SK-N-SH (cell line): ENCODE measurements at regions not wholly inside any gene's neighbourhood (a gene's known extent, or its start where the extent isn't known, plus 50 kb on each side); places are given as distances from the start of the nearest gene placed in this dataset.

Experiments
- CTCF ChIA-PET: fragments of 300-600, 350-600 bp; formaldehyde crosslinking; extraction: SDS; loops from one replicate; lab custom pipeline; 2021; lab: Yijun Ruan, JAX
- POLR2A ChIA-PET: fragments of 350-600 bp; sonication (Branson Sonifier 250); formaldehyde crosslinking; extraction: SDS; loops from one replicate; lab custom pipeline; 2020; ENCODE audit warnings: antibody characterized with exemption, inconsistent platforms; lab: Yijun Ruan, JAX
- DNase-seq: peaks from one replicate; pipeline ENCODE4 v3.0.0; 2012
- H2AFZ ChIP-seq: fragments of 200-600 bp; sonication (generic); 2 replicates; pipeline ENCODE4 v1.8.1; 2016; ENCODE audit warnings: antibody characterized with exemption, mild to moderate bottlenecking, low read depth
- H3F3A ChIP-seq: fragments of 200-600 bp; sonication (generic); replicated peaks from 2 replicates; pipeline ENCODE3; 2016; ENCODE audit warnings: antibody characterized with exemption, mild to moderate bottlenecking; ENCODE audit not compliant: insufficient read depth
- H3K27ac ChIP-seq, 2 experiments: fragments of 200-500 bp in 1 of 2; fragments of 200-600 bp in 1 of 2; sonication (Bioruptor generic) in 1 of 2; sonication (generic), shearing (Covaris generic) in 1 of 2; 2 replicates each; pipeline versions ENCODE4 v1.5.1 to v1.6.1; 2014 to 2016; ENCODE audit warnings: low read depth in 2 of 2, inconsistent platforms in 1 of 2, low read length in 1 of 2, mild to moderate bottlenecking in 1 of 2, mixed read lengths in 1 of 2
- H3K27me3 ChIP-seq: fragments of 200-600 bp; sonication (generic), shearing (Covaris generic); 2 replicates; pipeline ENCODE4 v1.6.1; 2016; ENCODE audit warnings: mixed run types; ENCODE audit not compliant: insufficient read depth
- H3K36me3 ChIP-seq, 2 experiments: fragments of 200-500 bp in 1 of 2; fragments of 200-600 bp in 1 of 2; sonication (Bioruptor generic) in 1 of 2; sonication (generic) in 1 of 2; replicated peaks in 1 of 2; 2 replicates each; pipeline versions ENCODE3 to v1.5.1; 2014 to 2016; ENCODE audit warnings: low read length in 1 of 2, mild to moderate bottlenecking in 1 of 2; ENCODE audit not compliant: insufficient read depth in 2 of 2, control insufficient read depth in 1 of 2
- H3K4me1 ChIP-seq, 2 experiments: fragments of 200-500 bp in 1 of 2; fragments of 200-600 bp in 1 of 2; sonication (Bioruptor generic) in 1 of 2; sonication (generic), shearing (Covaris generic) in 1 of 2; 2 replicates each; pipeline versions ENCODE4 v1.5.1 to v1.6.1; 2014 to 2016; ENCODE audit warnings: low read depth in 1 of 2, low read length in 1 of 2, mixed run types in 1 of 2; ENCODE audit not compliant: insufficient read depth in 2 of 2, control insufficient read depth in 1 of 2
- H3K4me2 ChIP-seq: fragments of 200-600 bp; sonication (generic), shearing (Covaris generic); 2 replicates; pipeline ENCODE4 v1.6.1; 2017; ENCODE audit warnings: mixed run types
- H3K4me3 ChIP-seq, 2 experiments: fragments of 200-500 bp in 1 of 2; fragments of 200-600 bp in 1 of 2; sonication (Bioruptor generic) in 1 of 2; sonication (generic), shearing (Covaris generic) in 1 of 2; 2 replicates each; pipeline versions ENCODE4 v1.5.1 to v1.8.1; 2014 to 2016; ENCODE audit warnings: low read depth in 2 of 2, inconsistent platforms in 1 of 2, low read length in 1 of 2, mild to moderate bottlenecking in 1 of 2, mixed read lengths in 1 of 2, moderate library complexity in 1 of 2
- H3K79me2 ChIP-seq: fragments of 200-600 bp; sonication (generic); 2 replicates; pipeline ENCODE4 v1.8.1; 2017; ENCODE audit warnings: mild to moderate bottlenecking; ENCODE audit not compliant: insufficient read depth
- H3K9ac ChIP-seq: fragments of 200-600 bp; sonication (generic); 2 replicates; pipeline ENCODE4 v1.6.1; 2017; ENCODE audit warnings: mixed run types
- H3K9me2 ChIP-seq: fragments of 200-600 bp; sonication (generic); 2 replicates; pipeline ENCODE4 v1.6.1; 2017; ENCODE audit warnings: mixed run types
- H3K9me3 ChIP-seq: fragments of 200-600 bp; sonication (generic); 2 replicates; pipeline ENCODE4 v1.6.1; 2017; ENCODE audit warnings: mixed run types, mild to moderate bottlenecking, moderate library complexity
- H4K20me1 ChIP-seq: fragments of 200-600 bp; sonication (generic); 2 replicates; pipeline ENCODE4 v1.6.1; 2017; ENCODE audit warnings: mild to moderate bottlenecking, mixed run types; ENCODE audit not compliant: insufficient read depth
- CHD2 ChIP-seq: fragments of 150-350 bp; IDR thresholded peaks from 2 replicates; pipeline ENCODE4 v1.6.1; 2018; ENCODE audit warnings: low read length; ENCODE audit not compliant: partially characterized antibody
- ELF1 ChIP-seq: IDR thresholded peaks from 2 replicates; pipeline ENCODE4 v1.4.0; 2012
- EP300 ChIP-seq, 2 experiments: IDR thresholded peaks; 2 replicates each; pipeline versions ENCODE4 v1.4.0 to v1.6.1; 2012; ENCODE audit warnings: borderline replicate concordance in 1 of 2, low read depth in 1 of 2, low read length in 1 of 2
- EZH2phosphoT487 ChIP-seq: fragments of 200-600 bp; sonication (generic); IDR thresholded peaks from 2 replicates; pipeline ENCODE4 v1.6.1; 2017; ENCODE audit warnings: low read depth, mixed run types, mild to moderate bottlenecking, antibody characterized with exemption, moderate library complexity, borderline replicate concordance
- FOSL2 ChIP-seq: IDR thresholded peaks from 2 replicates; pipeline ENCODE4 v1.4.0; 2012; ENCODE audit warnings: low read depth, mild to moderate bottlenecking, moderate library complexity, borderline replicate concordance
- FOXJ3 ChIP-seq: sonication (generic); formaldehyde crosslinking; IDR thresholded peaks from 2 replicates; pipeline ENCODE4 v1.5.1; 2020; ENCODE audit warnings: mild to moderate bottlenecking, missing genetic modification reagents
- FOXM1 ChIP-seq: IDR thresholded peaks from 2 replicates; pipeline ENCODE4 v1.4.0; 2012; ENCODE audit warnings: low read depth, mild to moderate bottlenecking
- GABPA ChIP-seq: IDR thresholded peaks from 2 replicates; pipeline ENCODE4 v1.4.0; 2012; ENCODE audit warnings: low read depth, mild to moderate bottlenecking
- IRF3 ChIP-seq: fragments of 150-350 bp; IDR thresholded peaks from 2 replicates; pipeline ENCODE4 v1.6.1; 2016; ENCODE audit warnings: mild to moderate bottlenecking, low read depth, low read length
- MEF2A ChIP-seq: IDR thresholded peaks from 2 replicates; pipeline ENCODE4 v1.4.0; 2012; ENCODE audit warnings: low read depth, borderline replicate concordance
- MXI1 ChIP-seq: IDR thresholded peaks from 2 replicates; pipeline ENCODE4 v1.6.1; 2012; ENCODE audit warnings: mild to moderate bottlenecking, low read depth, low read length, improper control_type of control experiment
- POLR2AphosphoS5 ChIP-seq: IDR thresholded peaks from 2 replicates; pipeline ENCODE4 v1.6.1; 2012; ENCODE audit warnings: low read depth, low read length
- RAD21 ChIP-seq: IDR thresholded peaks from 2 replicates; pipeline ENCODE4 v1.6.1; 2012; ENCODE audit warnings: mild to moderate bottlenecking, low read length
- RCOR1 ChIP-seq: fragments of 150-350 bp; IDR thresholded peaks from 2 replicates; pipeline ENCODE4 v1.6.1; 2017; ENCODE audit warnings: antibody characterized with exemption, low read length
- RFX5 ChIP-seq: IDR thresholded peaks from 2 replicates; pipeline ENCODE4 v1.6.1; 2012; ENCODE audit warnings: mild to moderate bottlenecking, improper control_type of control experiment, low read length
- RXRA ChIP-seq: IDR thresholded peaks from 2 replicates; pipeline ENCODE4 v1.4.0; 2012; ENCODE audit warnings: low read depth, mild to moderate bottlenecking, borderline replicate concordance
- SIN3A ChIP-seq: IDR thresholded peaks from 2 replicates; pipeline ENCODE4 v1.6.1; 2012; ENCODE audit warnings: low read depth, mild to moderate bottlenecking, low read length, moderate library complexity, borderline replicate concordance
- TAF1 ChIP-seq: IDR thresholded peaks from 2 replicates; pipeline ENCODE4 v1.6.1; 2012; ENCODE audit warnings: low read depth, mild to moderate bottlenecking, low read length, moderate library complexity, borderline replicate concordance
- TEAD4 ChIP-seq: IDR thresholded peaks from 2 replicates; pipeline ENCODE4 v1.4.0; 2012; ENCODE audit warnings: mild to moderate bottlenecking, borderline replicate concordance; ENCODE audit not compliant: insufficient read depth
- USF2 ChIP-seq: fragments of 150-350 bp; IDR thresholded peaks from 2 replicates; pipeline ENCODE4 v1.6.1; 2017; ENCODE audit warnings: antibody characterized with exemption, low read length, low read depth, borderline replicate concordance
- YY1 ChIP-seq: IDR thresholded peaks from 2 replicates; pipeline ENCODE4 v1.4.0; 2012; ENCODE audit warnings: low read depth, mild to moderate bottlenecking
- WGBS: methylation state at CpG from one replicate; pipeline ENCODE4 v1.1.6; 2017; ENCODE audit warnings: low lambda C conversion rate; 5-methylcytosine and 5-hydroxymethylcytosine counted together
- TF ChIP-seq, protein P1 (sequence below): IDR thresholded peaks from 2 replicates; pipeline ENCODE4 v1.4.0; 2012; ENCODE audit warnings: low read depth
- TF ChIP-seq, protein P2 (sequence below): IDR thresholded peaks from 2 replicates; pipeline ENCODE4 v1.4.0; 2012; ENCODE audit warnings: low read depth, borderline replicate concordance
- TF ChIP-seq, protein P3 (sequence below): fragments of 200-600 bp; sonication (generic); IDR thresholded peaks from 2 replicates; pipeline ENCODE4 v1.6.1; 2017; ENCODE audit warnings: antibody characterized with exemption, mild to moderate bottlenecking, moderate library complexity

GRCh38 chr13:103473081-103473480 is 406.9 kb upstream of the SLC10A2 start:
- TF ChIP-seq, protein P1, sequence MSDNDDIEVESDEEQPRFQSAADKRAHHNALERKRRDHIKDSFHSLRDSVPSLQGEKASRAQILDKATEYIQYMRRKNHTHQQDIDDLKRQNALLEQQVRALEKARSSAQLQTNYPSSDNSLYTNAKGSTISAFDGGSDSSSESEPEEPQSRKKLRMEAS = no peak
- no peak for TF ChIP-seq RAD21
- no peak for TF ChIP-seq ELF1
- TF ChIP-seq RFX5 = no peak
- no peak for TF ChIP-seq FOXM1
- TF ChIP-seq RCOR1 = no peak
- TF ChIP-seq FOSL2 = no peak
- no peak for TF ChIP-seq TAF1
- no peak for TF ChIP-seq MXI1
- TF ChIP-seq SIN3A = no peak
- no peak for TF ChIP-seq RXRA
- no peak for TF ChIP-seq GABPA

GRCh38 chr13:103471896-103472295 is 405.7 kb upstream of the SLC10A2 start:
- TF ChIP-seq, protein P2, sequence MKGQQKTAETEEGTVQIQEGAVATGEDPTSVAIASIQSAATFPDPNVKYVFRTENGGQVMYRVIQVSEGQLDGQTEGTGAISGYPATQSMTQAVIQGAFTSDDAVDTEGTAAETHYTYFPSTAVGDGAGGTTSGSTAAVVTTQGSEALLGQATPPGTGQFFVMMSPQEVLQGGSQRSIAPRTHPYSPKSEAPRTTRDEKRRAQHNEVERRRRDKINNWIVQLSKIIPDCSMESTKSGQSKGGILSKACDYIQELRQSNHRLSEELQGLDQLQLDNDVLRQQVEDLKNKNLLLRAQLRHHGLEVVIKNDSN = no peak
- TF ChIP-seq RAD21 = no peak
- no peak for TF ChIP-seq RFX5
- TF ChIP-seq CHD2 = no peak
- TF ChIP-seq, protein P1 = no peak
- TF ChIP-seq, protein P3, sequence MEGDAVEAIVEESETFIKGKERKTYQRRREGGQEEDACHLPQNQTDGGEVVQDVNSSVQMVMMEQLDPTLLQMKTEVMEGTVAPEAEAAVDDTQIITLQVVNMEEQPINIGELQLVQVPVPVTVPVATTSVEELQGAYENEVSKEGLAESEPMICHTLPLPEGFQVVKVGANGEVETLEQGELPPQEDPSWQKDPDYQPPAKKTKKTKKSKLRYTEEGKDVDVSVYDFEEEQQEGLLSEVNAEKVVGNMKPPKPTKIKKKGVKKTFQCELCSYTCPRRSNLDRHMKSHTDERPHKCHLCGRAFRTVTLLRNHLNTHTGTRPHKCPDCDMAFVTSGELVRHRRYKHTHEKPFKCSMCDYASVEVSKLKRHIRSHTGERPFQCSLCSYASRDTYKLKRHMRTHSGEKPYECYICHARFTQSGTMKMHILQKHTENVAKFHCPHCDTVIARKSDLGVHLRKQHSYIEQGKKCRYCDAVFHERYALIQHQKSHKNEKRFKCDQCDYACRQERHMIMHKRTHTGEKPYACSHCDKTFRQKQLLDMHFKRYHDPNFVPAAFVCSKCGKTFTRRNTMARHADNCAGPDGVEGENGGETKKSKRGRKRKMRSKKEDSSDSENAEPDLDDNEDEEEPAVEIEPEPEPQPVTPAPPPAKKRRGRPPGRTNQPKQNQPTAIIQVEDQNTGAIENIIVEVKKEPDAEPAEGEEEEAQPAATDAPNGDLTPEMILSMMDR = no peak
- no peak for TF ChIP-seq EZH2phosphoT487
- TF ChIP-seq IRF3 = no peak
- TF ChIP-seq USF2 = no peak
- no peak for TF ChIP-seq EP300 (IDR thresholded peaks at IDR 0.05; ENCODE audit: borderline replicate concordance in 1 of 2, low read depth in 1 of 2, low read length in 1 of 2)
- TF ChIP-seq POLR2AphosphoS5 = no peak
- no peak for TF ChIP-seq FOXM1
- no peak for TF ChIP-seq FOXJ3 (CRISPR knock-in tag)
- no peak for TF ChIP-seq TAF1
- no peak for TF ChIP-seq MEF2A
- TF ChIP-seq TEAD4 = no peak
- TF ChIP-seq SIN3A = no peak
- TF ChIP-seq FOSL2 = no peak
- TF ChIP-seq MXI1 = no peak
- no peak for TF ChIP-seq YY1
- Histone ChIP-seq H3K79me2 (no peaks in the 10 kb centered on the region), H3K27me3 (no peaks in the 10 kb centered on the region), H3K9me2 (no peaks in the 10 kb centered on the region), H4K20me1 (no peaks in the 10 kb centered on the region), H3K27ac (no peak overlapping the region), H3K36me3 (no peaks in the 10 kb centered on the region), H2AFZ (no peak overlapping the region), H3K4me2 (no peak overlapping the region), H3K9me3 (no peaks in the 10 kb centered on the region), H3K9ac (no peak overlapping the region), H3F3A (no peaks in the 10 kb centered on the region), H3K4me3 (no peak overlapping the region), H3K4me1 (no peaks in the 10 kb centered on the region)
- 30% methylated on average over 4 of the region's 4 CpGs for WGBS
- CTCF ChIA-PET = no interaction called here
- POLR2A ChIA-PET = no interaction called here
- no peak for DNase-seq

More at GRCh38 chr13:103473081-103473480, 406.9 kb upstream of the SLC10A2 start:
- Histone ChIP-seq H3F3A (no peaks in the 10 kb centered on the region), H3K4me1 (no peaks in the 10 kb centered on the region), H3K27ac (no peak overlapping the region), H3K4me2 (no peak overlapping the region), H3K79me2 (no peaks in the 10 kb centered on the region), H3K4me3 (no peak overlapping the region), H3K9ac (no peak overlapping the region), H3K27me3 (no peaks in the 10 kb centered on the region), H4K20me1 (no peaks in the 10 kb centered on the region), H3K9me3 (no peaks in the 10 kb centered on the region), H3K36me3 (no peaks in the 10 kb centered on the region), H3K9me2 (no peaks in the 10 kb centered on the region), H2AFZ (no peak overlapping the region)
- POLR2A ChIA-PET = no interaction called here
- CTCF ChIA-PET = interaction anchor here (1.3 kb wide), 1 partner anchor 9 kb away, joined by 5 read pairs; no protein-coding TSS in a partner anchor
- no peak for DNase-seq
- 64% methylated on average over 1 of the region's 1 CpG for WGBS
